ENCODE measurements at regions not wholly inside any gene's neighbourhood (a gene's known extent, or its start where the extent isn't known, plus 50 kb on each side); places are given as distances from the start of the nearest gene placed in this dataset.

- no peak for DNase-seq (ENCODE audit: low read depth in 2 of 3, low spot score in 2 of 3)
These were observed 67.3 kb upstream of the STK32A start for GRCh38 chr5:147167529-147167928.

GRCh38 chr5:147168578-147169327, 66.1 kb upstream of the STK32A start:
- no peak for DNase-seq (ENCODE audit: low read depth in 2 of 3, low spot score in 2 of 3)

GRCh38 chr5:147169399-147169798, 65.4 kb upstream of the STK32A start:
- DNase-seq (ENCODE audit: low read depth in 2 of 3, low spot score in 2 of 3), result no peak

- DNase-seq (ENCODE audit: low read depth in 2 of 3, low spot score in 2 of 3), result no peak
These were observed 64.9 kb upstream of the STK32A start for GRCh38 chr5:147169901-147170300.

GRCh38 chr5:147170603-147171002, 64.2 kb upstream of the STK32A start:
- no peak for DNase-seq (ENCODE audit: low read depth in 2 of 3, low spot score in 2 of 3)

- DNase-seq (ENCODE audit: low read depth in 2 of 3, low spot score in 2 of 3), result no peak
These were observed 60.1 kb upstream of the STK32A start for GRCh38 chr5:147174671-147175265.

- no peak for DNase-seq (ENCODE audit: low read depth in 2 of 3, low spot score in 2 of 3)
These were observed 59.2 kb upstream of the STK32A start for GRCh38 chr5:147175516-147176097.

GRCh38 chr5:147176422-147176821, 58.4 kb upstream of the STK32A start:
- no peak for DNase-seq (ENCODE audit: low read depth in 2 of 3, low spot score in 2 of 3)

- no peak for DNase-seq (ENCODE audit: low read depth in 2 of 3, low spot score in 2 of 3)
These were observed 57.5 kb upstream of the STK32A start for GRCh38 chr5:147177125-147177840.

- no peak for DNase-seq (ENCODE audit: low read depth in 2 of 3, low spot score in 2 of 3)
These were observed 55.2 kb upstream of the STK32A start for GRCh38 chr5:147179562-147180147.

GRCh38 chr5:147180751-147181150, 54.1 kb upstream of the STK32A start:
- DNase-seq (ENCODE audit: low read depth in 2 of 3, low spot score in 2 of 3), result no peak

Data from activated CD8-positive, alpha-beta memory T cell treated with anti-CD3 and anti-CD28 coated beads for 48 hours (primary cell).